ENCODE measurements at regions not wholly inside any gene's neighbourhood (a gene's known extent, or its start where the extent isn't known, plus 50 kb on each side); places are given as distances from the start of the nearest gene placed in this dataset.

DNA sequence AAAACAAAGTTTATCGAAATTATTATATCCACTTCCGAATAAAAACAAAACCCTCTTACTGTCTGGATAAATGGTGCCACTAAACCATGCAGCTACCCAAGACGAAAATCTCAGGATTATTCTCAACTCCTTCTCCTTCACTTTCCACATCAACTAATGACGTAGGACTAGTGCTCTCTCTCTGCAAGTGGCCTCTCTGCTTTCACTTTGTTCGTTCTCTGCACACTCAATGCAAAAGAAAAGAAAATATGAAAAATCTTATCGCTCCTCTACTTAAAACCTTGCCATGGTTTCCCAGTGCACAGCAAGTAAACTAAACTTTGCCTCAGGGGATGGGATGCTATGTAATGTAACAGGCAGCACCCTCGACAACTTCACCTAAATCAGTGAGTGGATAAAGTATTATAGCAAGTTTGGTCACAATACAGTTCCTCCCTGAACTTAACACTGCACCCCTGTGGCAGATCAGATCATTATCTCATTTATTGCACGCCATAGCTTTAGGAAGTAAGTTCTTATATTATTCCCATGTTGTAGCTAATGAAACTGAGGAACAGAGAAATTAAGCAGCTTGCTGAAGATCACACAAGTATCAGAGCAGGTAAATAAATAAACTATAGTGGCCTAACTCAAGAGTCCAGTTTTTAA lies 262.7 kb upstream of the GADL1 start:
- DNase-seq = no peak

DNA sequence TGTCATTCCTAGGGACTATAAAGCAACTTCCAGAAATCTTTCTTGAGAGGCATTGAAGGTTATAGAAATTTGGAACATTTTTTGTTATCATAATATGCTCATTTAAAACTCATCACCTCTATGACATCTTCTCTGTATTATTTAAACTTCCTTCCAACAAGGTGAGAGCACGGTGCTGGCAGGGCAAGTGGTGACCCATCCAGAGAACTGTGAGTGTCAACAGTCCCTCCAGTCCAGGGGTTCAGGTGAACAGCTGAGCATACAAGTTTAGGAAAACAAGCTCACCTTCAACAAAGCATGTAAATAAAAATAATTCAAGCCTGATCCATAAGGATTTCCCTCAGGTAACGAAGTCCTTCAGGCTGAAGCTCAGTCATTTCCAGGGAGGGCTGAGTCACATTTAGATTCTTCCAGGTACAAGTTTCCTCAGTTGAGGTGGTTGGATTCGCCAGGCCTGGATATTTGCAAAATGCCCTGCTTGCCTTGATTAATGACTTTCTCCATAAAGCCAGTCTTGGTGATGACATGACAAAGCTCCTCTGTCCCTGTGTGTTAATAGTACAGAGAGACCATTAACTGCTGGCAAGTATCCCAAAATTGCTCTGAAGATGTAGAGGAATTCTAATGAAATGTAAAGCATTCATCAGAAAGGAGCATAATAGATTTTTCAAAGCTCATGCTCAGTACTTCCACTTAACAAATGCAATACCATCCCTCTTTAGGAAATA lies 263.6 kb upstream of the GADL1 start:
- no peak for DNase-seq

DNA sequence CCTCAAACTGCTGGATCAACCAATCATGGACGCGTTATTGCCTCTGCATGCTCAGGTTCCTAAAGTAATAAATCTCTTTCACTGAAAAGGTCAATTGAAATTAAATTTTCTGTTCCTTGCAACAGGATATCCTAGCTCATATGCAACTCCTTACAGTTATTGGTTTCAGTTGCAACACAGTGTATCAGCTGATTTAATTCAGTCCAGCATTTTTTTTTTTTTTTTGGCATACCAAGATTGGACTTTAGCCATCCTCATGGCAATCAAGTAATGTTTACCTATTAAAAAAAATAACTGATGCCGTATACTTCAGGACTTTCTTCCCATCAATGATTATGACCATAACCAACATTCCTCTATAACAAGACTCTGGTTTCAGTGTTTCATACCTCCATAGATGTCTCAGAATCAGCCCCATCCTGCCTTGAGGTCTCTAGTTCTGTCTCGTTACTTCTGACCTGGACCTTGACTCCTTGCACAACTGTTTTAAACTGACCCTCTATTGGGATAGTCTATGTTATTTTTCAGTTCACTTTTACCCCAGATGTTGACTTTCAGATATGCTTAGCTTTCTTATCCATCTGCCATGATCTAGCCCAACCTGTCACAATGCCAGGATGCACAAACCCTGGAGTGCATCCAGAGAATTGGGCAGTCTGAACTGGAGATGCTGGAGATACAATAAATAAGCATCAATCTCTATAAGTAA lies 265.0 kb upstream of the GADL1 start:
- DNase-seq = no peak

DNA sequence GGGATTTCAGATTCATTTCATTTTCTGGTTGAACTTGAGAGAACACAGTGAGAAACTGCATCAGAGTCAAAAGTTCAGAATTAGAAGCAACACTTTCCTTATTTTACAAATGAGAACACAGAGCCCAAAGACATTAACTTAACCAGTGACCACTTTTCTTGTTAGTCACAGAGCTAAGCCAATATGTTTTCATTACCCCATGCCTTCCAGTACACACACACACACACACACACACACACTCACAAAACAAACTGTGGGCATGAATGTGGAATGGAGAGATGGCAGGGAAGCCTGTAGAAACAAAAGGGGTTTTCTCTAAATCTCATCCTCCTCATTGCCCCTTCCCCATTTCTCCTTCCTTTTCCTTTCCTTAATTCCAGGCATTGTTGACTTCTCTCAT lies 267.4 kb upstream of the GADL1 start:
- no peak for DNase-seq

DNA sequence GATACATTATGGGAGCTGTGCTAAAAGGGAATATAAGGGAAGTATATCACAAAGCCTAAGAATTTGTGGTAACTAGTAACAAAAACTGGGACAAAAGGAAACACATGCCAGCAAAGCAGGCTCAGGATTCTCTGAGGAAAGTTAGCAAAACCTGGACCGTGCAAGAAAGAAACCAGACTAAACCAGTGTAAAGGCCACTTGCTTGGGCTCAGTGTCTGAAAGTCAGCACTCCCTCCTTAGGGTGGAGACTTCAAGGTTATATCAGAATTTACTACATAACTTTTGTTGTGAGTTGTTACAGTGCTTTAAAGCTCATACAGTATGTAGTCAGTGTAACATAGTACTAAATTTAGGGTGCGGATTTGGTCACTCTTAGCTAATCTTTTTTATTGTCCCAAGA lies 269.9 kb upstream of the GADL1 start:
- DNase-seq = no peak

DNA sequence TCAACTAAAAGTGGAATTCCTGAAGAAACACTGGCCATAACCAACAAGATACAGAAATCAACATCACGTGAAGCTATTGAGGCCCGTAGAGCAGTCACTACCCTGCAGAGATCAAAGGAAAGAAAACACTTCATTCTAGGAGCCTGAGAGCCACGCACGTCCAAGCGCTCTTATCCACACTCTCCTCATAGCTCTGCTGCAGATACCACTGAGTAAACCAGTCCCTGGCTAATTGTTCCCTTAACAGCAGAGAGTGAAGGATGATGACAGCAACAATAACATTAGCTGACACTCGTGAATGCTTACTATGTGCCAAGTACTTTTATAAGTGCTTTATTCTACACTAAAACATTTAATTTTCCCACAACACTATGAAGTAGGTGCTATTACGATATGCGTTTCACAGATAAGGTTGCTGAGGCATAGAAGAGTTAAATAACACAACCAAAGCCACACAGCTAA lies 271.0 kb upstream of the GADL1 start:
- no peak for DNase-seq

DNA sequence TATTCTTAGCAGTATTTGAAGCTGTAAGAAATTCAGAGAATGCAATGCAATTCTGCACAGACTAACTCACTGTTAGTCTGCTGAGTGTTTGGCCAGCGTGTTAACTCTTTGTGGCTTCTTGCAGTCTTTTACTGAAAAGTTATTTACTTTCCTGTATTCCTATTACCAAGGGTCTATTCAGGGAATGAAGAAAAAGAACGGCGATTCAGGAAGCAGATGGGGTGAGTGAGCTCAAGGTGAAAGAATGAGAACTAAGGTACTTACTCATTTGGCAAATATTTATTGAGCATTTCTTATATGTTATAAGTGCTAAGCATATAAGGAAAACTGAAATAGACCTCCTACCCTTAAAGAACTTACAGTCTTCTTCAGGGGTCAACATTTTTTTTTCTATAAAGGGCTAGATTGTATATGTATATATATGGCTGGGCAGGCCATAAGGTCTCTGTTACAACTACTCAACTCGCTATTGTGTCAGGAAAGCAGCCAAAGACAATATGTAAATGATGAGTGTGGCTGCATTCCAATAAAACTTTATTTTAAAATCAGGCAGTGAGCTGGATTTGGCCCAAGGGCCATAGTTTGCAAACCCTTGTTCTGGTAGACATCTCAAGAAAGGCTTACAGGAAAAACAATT lies 271.9 kb upstream of the GADL1 start:
- DNase-seq = no peak

DNA sequence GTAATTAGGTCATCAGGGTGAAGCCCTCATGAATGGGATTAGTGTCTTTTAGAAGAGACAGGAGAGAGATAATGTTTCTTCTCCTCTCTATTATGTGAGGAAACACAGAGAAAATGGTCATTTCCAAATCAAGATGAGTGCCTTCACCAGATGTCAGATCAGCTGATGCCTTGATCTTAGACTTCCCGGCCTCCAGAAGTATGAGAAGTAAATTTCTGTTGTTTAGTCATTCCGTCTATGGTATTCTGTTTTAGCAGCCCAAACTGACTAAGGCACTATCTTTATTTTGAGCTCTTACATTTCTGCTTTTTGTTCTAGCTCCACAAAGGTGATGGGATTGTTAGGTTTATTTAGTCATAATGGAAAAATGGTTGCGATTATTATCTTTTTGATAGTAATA lies 273.2 kb upstream of the GADL1 start:
- no peak for DNase-seq

DNA sequence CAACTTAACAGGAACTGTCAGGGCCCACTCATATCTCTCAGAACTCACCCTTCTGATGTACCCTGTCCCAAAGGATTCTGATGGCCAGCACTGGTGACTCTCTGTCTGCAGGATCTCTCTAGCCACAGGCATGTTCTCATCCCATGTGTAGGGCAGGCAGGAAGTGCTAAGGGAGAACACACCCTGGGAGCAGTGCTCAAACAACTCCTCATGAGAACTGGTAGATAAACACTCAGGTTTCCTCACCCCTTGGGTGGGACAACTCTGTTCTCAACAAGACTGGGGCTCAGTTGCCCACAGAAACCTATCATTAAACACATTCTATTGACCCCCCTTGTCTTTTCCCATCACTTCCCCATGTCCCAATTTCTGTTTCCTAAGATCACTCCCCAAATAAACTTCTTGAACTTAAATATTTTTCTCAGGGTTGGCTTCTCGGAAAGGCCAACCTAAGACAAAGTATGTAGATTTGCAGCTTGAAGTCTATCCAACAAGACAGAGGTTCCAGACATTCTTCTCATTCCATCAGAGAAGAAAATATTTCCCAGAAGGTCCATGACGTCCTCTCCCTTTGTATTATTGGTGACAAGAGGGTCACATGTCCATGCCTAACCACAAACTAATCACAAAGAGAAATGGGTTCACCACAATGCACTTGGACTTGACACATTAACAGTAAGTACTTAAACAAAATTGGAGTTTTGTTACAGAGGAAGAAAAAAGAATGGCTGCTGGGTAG lies 276.6 kb upstream of the GADL1 start:
- no peak for DNase-seq

DNA sequence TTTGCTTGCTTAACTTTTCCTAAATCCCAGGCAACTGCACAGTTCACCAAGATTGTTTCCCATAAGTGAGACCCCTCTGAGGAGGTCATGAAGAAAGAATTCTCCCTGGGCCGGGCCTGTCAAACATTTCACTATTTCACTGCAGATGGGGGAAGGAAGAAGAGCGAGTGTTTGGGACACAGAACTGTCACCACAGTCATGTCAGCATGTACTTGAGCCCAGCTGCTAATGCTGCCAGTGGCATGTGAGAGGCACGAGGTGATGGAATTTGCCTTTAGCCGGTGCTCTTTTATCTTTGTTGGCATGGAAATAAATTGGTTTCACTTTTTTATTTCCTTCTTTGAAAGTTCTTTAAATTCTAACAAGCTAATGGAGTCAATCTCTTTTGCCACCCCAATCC lies 277.9 kb upstream of the GADL1 start:
- DNase-seq = no peak

DNA sequence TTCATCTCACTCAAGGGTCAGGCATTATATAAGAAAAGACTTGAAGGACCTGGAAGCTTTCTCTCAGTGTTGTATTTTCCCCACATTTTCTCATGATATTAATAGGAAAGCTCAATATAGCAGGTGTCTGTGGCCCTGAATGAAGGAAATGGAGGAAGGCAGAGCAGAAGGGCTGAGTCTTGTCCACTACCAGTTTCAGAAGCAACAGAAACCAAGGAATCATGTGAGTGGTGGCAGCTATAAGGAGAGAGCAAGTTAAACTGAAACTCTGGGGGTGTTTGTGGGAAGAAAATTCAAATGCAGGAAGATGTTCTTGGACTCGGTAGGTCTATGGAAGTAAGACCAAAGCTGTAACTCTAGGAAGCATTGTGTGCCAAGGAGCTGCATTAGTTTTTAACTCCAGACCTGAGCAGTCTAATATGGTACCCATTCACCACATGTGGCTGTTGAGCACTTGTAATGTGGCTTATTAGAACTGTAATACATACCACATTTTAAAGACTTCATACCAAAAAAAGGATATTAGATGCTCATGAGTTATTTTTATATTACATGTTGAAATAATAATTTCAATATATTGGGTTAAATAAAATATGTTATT lies 278.8 kb upstream of the GADL1 start:
- no peak for DNase-seq

DNA sequence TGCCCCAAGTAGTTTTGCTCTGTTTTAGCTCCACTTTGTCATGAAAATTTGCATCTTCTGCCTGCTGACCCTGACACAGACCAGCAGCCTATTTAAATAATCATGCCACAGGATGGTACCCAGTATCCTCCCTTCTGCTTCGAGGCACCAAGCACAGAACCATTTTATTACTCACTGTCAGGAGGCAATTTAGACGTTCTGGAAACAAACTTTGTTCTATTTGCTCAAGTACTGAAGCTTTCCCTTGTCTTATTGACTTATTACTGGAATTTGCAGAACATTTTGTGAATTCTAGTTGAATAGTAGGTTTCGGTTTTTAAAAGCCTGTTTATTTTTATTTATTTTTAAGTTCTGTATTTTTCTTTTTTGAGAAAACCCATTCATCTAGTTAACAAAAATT lies 279.6 kb upstream of the GADL1 start:
- no peak for DNase-seq

DNA sequence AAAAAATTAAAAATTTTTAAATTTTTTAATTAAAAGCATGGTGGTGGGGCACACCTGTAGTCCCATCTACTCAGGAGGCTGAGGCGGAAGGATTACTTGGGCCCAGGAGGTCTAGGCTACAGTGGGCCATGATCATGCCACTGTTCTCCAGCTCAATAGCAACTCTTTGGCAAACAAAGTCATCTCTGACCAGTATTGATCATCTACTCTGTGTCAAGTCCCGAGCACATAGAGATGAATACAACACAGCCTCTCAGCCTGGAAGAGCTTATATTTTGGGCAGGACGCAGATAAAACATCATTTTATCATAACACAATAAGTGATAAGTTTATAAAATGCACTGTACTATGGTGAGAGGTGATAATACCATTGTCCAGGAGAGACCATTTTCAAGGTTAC lies 281.6 kb upstream of the GADL1 start:
- no peak for DNase-seq

DNA sequence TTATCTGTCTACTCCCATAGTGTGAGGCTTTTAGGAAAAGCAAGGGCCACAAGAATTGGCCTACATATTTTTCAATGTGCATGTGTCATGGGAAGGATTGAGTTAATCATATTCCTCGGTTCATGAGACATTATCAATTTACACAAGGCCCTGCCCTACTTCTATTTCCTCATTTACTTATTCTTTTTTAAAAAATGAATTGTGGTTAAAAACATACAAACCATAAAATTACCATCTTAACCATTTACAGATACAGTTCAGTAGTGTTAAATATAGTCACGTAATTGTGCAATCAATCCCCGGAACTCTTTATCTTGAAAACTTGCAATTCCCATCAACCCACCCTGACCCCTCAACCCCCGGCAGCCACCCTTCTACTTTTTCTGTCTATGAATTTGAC lies 284.0 kb upstream of the GADL1 start:
- DNase-seq = no peak

DNA sequence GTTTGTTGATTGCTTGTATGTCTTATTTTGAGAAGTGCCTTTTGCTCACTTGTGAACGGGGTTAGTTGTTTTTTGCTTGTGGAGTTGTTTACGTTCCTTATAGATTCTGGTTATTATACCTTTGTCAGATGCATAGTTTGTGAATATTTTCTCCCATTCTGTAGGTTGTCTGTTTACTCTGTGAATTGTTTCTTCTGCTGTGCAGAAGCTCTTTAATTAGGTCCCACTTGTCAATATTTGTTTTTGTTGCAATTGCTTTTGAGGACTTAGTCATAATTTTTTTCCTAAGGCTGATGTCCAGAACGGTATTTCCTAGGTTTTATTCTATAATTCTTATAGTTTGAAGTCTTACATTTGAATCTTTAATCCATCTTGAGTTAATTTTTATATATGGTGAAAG lies 285.3 kb upstream of the GADL1 start:
- no peak for DNase-seq

DNA sequence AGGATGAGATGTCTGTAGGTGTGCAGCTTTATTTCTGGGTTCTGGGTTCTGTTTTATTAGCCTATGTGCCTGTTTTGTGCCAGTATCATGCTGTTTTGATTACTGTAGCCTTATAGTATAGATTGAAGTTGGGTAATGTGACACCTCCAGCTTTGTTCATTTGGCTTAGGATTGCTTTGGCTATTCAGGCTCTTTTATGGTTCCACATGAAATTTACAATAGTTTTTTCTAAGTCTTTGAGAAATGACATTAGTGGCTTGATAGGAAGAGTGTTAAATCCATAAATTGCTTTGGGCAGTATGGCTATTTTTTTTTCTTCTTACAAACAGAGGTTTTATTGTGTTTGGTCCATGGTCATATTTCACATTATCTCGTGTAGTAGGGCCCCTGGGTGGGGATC lies 285.8 kb upstream of the GADL1 start:
- no peak for DNase-seq

DNA sequence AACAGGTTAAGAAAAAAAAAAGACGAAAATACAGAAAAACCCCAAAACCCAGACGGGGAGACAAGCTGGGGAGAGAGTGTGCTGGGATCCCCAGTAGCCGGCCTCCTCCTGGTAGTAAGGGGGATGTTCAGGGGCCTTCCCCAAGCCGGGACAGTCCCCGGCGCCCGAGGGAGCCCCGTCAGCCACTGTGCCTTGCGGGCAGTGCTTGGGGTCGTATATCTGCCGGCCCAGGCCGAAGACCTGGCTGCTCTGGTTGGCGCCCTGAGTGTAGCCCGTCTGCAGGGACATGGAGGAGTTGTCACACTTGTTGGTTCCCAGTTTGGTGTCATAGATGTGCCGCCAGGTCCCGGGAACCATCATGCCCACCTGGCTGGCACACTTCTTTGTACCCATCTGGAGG lies 287.2 kb upstream of the GADL1 start:
- no peak for DNase-seq

DNA sequence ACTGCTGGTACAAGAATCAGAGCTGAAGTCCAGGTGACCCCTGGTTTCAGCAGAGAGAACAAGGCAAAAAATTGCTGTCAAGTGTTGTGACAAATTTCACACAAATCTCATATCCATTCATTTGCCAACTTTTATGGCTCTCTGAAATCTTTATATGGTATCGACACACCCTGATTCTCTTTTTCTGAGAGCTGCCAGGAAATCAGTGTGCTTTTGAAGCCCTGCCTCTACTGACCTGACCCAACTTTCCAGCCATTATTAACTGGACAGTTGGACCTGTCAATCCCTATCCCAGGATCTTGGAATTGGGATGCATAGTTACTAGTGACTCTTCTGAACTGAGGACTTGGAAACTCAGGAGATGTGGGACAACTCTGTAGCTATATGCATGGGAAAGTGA lies 288.2 kb upstream of the GADL1 start:
- DNase-seq = no peak

DNA sequence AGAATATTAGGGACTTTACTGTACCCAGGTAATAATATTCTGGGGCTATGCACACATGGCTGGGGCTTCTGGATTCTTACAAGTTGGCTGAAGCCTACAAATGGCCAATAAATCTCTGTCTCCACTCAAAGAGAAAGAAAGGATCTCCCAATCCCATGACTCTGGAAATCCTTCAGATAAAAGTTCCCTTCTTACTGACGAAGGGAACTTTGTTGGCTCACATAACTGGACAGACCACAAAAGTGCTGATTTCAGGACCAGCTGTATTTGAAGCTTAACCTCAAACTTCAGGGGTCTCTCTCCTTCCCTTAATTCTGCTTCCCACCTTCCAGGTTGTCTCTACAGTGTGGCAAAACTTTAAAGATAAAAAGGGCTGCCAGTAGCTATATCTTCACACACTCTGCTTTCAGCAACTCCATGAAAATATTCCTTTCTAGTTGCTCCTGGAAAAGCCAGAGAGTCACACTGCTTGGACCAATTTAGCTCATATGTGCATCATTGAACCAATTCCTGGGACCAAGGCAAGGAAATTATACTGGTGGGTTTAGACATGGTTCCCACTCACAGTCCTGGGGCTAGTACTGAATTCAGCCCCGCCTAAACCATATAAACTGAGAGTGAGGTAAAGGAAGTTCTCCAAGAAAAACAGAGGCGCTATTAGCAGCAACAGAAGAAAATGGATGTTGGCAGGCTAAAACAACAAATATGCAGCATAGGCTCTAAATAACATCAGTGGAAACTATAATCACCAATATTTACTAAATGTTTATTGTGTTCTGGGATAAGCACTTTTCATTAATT lies 290.0 kb upstream of the GADL1 start:
- DNase-seq = no peak

DNA sequence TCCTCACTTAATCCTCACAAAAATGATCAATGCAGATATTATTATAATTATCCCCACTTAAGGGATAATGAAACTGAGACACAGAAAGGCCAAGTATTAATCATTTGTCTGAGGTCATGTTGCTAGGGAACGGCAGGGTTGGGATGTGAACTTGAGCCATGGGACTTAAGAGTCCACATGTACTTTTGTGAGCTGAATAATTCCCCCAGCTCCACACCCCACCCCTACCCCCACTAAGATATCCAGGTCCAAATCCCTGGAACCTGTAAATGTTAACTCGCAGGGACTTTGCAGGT lies 290.5 kb upstream of the GADL1 start:
- no peak for DNase-seq

DNA sequence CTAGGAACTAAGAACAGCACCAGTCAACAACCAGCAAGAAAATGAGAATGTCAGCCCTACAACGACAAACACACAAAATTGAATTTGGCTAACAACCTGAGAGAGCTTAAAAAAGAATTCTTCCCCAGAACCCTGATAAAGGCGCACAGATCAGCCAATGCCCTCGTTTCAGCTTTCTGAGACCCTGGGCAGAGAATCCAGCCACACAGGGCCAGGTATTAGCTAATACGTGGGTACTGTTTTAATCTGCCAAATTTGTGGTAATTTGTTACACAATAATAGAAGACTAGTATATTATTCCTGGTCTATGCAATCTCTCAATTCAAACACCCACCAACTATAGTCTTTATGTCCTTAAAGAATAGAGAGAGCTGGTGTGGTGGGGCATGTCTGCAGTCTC lies 291.6 kb upstream of the GADL1 start:
- DNase-seq = no peak

DNA sequence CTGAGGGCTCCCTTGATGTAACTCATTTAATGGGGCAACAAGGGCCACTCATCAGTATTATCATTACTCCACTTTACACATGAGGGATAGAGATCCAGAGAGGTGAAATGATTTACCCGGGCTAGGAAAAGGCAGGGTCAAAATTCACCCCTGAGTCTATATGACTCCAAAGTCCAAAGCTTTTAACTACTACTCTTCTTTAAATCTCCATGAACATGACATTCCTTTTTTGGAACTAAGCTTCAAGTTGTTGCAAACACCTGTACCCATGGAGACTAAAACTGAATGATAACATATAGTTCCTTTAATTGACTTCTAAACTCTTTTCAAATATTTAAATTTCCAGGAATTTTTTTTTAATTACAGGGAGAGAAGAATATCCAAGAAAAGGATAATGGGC lies 292.9 kb upstream of the GADL1 start:
- no peak for DNase-seq

Measured in activated naive CD4-positive, alpha-beta T cell treated with Interleukin-2 at 50 U/mL for 16 hours (primary cell).